ENCODE measurements at regions not wholly inside any gene's neighbourhood (a gene's known extent, or its start where the extent isn't known, plus 50 kb on each side); places are given as distances from the start of the nearest gene placed in this dataset.
A peak's percentile ranks its signal among the peaks of the same experiment; 100 is the strongest.

DNA sequence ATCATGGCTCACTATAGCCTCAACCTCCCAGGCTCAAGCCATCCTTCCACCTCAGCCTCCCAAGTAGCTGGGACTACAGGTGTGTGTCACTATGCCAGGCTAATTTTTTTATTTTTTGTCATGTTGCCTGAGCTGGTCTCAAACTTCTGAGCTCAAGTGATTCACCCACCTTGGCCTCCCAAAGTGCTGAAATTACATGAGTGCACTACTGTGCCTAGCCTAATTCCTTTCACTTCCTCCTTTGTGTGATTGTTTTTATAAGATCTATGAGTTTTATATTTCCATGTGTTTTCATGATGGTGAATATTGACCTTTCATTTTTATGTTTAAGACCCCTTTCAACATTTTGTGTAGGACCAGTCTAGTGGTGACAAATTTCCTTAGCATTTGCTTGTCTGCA lies 55.2 kb upstream of the IL12B start:
- no peak for DNase-seq (ENCODE audit: low spot score)

DNA sequence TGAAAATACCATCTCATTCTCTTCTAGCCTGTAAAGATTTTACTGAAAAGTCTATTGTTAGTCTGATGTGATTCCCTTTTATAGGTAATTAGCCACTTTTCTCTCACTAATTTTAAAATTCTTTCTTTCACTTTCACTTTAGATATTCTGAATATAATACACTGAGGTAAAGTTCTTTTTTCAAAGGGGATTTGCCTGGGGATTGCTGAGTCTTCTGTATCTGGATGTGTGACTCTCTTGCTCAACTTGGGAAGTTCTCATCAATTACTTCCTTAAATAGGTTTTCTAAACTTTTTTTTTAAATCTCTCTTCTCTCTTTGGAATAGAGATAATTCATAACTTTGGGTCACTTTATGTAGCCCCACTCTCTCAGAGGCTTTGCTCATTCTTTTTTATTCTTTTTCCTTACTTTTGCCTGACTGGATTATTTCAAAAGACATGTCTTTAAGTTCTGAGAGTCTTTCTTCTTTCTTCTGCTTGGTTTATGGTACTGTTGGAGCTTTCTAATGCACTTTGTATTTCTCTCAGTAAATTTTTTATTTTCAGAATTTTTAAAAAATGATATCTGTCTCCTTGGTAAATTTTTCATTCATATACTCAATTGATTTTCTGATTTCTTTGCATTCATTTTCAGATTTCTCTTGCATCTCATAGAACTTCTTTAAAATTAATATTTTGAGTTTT lies 55.9 kb upstream of the IL12B start:
- no peak for DNase-seq (ENCODE audit: low spot score)

DNA sequence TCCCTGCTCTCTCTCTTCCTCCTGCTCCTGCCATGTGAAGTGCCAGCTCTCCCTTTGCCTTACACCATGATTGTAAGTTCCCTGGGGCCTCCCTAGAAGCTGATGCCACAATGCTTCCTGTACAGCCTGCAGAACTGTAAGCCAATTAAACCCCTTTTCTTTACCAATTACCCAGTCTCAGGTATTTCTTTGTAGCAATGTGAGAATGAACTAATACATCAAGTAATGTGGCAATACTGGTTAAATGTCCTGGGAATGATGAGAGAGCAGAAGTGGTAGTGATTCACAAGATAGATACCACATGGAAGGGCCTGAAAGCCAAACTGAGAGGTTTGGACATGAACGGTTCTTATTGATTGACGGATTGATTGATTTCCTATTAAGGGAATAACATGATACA lies 62.6 kb upstream of the IL12B start:
- DNase-seq (ENCODE audit: low spot score), result no peak

DNA sequence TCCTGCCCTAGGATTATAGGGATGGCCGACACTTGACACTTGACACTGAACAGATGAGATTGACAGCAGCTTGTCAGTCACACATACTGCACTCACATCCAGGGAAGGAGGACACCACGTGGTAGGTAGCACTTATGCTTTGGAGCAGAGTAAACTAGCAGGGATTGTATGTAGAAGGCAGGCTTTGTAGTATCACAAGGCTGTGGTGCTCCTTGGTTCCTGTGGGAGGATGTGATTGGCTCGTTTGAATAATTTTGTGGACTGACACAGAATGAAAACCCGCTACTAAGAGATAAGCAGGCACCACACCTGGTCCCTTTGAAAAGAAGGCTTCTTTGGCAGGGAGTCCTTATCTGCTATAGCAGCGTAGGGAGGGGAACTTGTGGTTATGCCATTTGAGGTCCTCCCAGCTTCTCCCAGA lies 63.6 kb upstream of the IL12B start:
- no peak for DNase-seq (ENCODE audit: low spot score)

DNA sequence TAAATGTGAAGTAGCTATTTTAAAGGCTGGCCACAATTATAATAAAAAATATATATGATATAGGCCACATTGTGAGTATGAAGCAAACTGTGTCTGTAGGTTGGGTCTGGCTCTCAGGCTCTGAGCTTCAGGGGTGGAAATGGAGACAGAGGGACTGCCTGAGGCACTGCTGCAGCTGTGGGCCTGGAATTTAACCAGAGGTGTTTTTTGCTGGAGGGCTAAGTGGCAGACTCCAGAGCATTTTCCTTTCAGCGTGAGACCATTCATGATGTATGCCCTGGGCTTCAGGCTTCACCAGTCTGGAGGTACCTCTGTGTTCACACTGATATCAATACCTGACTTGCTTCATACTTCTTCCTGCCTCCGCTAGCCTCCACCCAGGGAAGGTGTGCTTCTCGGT lies 64.9 kb upstream of the IL12B start:
- DNase-seq (ENCODE audit: low spot score), result no peak

DNA sequence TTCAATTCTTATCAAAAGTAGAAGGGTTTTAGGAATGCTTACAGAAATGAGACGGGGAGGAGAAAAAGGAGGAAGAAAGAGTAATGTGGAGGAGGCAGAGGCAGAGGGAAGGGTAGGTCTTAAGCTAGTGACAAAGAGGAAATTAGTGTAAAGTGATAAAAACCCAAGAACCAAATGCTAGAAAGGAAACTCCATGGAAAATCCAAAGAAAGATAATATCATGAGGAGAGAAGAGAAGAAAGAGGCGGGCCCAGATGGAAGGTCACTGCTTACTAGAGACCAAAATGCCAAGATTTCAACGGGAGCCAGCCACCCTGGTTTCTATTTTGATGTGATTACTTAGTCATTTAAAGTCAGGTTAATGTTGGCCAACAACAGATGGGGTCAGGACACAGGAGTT lies 68.6 kb upstream of the IL12B start:
- DNase-seq (ENCODE audit: low spot score), result no peak

DNA sequence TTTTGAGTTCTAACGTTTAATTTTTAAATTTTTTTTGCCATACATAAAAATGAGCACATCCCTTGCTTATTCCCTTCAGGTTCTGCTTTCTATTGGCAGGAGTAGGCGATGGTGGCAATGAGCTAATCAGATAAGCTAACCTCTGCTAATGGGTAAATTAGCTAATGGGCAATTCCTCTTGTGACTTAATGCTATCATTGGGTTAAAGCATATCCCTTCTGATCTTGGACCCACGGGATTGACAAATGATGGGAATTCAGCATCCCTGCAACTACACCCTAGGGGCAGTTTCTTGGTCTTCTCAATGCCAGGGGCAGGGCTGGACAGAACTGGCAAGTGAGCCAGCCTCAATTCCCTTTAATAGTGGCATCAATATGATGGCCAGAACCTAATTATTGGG lies 70.2 kb upstream of the IL12B start:
- DNase-seq (ENCODE audit: low spot score), result no peak

DNA sequence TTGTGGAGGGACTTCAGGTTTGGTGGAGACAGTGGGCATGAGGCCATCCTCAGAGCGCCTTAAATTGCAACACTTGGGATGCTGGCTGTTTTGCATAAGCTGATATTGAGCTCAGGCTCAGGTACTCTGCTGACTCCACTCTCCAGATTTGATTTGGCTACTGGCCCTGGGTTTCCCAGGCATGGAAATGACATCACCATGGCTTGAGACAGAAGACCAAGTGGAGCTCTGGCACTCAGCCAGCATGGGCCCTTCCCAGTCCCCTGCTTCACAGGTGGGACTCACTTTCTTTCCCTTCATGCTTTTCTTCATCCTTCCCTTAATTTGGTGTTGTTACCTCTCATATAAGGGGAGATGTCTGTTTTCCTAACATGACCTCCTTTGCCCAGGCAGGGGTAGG lies 72.0 kb upstream of the IL12B start:
- no peak for DNase-seq (ENCODE audit: low spot score)

DNA sequence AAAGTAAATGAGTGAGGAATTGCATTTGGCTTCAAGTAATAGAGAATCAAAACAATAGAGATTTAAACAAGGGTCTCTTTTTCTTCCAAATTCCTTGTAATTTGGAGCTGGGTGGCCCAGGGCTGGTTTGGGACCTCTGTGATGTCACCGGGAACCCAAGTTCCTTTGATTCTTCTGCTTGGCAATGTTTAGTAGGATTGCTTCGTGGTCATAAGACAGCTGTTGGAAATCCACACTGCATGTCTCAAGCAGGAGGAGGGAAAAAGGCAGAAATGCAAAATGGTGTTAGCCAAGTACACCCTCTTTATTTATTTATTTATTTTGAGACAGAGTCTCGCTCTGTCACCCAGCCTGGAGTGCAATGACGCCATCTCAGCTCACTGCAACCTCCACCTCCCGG lies 72.6 kb upstream of the IL12B start:
- no peak for DNase-seq (ENCODE audit: low spot score)

DNA sequence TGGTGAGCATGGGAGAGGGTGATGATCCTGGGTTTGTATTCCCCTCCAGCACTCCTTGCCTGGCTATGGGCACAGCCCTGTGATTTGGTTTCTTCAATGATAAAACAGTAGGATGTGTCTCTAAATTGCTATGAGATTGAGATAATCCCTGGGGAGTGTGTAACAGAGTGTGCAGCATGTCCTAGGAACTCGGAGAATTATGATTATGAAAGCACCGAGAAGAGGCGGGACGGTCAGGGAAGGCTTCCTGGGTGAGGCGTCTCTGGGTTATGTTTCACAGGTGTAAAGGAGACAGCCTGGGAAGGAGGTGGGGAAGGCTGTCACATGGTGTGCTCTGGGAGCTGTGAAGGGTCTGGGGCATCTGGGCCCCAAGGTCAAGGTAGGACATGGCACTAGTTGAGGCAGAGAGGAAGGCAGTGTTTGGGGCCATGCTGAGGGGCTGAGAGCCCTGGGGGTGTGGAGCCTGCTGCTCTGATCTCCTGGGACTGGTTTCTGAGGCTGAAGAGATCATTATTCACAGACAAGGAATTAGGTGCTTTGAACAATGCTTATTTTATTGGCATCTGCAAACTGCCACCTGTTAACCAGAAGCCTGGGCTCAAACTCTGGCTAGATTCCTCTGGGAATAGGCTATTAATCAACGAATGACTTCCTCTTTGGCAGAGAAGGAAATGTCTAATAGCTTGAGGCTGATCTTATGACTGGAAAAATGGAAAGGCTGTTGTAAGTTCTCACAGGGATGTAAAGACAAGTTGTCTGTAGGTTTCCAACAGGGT lies 73.8 kb upstream of the IL12B start:
- no peak for DNase-seq (ENCODE audit: low spot score)

DNA sequence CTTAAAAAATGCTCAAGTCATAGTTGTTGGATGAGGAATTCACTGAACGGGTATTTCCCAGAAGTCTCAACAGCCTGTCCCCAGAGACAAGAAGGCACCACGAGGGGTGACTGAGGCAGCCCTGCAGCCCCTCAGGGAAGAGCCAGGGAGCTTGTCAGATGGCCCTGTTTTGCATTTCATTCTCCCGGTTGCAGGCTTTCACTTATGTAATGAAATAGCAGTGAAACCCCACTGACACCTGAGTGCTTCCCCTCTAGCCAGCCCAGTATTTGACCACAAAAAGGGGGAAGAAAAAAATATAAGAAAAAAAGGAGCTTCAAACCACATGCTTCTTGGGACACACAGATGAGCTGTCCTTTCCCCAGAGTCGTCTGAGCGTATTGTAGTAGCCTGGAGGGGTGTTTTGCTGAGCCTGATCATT lies 75.3 kb upstream of the IL12B start:
- no peak for DNase-seq (ENCODE audit: low spot score)

DNA sequence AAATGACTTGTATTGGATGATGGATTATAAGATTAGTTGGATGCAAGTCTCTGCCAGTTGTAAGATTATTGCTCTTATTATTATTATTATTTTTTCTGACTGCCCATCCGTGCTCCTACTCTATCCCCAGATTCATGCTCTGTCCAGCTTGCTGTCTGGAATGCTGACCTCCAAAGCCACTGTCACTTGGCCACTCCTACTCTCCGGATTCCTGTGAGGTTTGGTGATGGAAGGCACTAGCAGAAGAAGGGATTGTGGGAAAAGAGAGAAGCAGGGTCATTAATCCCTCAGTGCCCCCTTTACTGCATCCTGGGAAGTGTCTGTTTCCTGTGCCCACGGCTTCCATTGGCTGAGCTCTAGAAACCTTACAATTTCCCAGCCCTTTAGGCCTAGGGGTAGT lies 76.3 kb upstream of the IL12B start:
- no peak for DNase-seq (ENCODE audit: low spot score)

DNA sequence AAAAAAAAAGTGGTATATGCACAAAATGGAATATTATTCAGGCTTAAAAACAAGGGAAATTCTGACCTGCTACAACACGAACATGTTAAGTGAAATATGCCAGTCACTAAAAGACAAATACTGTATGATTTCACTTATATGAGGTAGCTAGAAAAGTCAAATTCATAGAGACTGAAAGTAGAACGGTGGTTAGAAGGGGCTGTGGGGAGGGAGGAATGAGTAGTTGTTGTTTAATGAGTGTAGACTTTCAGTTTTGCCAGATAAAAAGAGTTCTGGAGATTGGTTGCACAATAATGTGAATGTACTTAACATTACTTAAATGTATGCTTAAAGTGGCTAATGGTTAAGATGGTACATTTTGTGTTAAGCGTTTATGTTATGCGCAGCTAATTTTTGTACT lies 79.5 kb upstream of the IL12B start:
- DNase-seq (ENCODE audit: low spot score), result no peak

DNA sequence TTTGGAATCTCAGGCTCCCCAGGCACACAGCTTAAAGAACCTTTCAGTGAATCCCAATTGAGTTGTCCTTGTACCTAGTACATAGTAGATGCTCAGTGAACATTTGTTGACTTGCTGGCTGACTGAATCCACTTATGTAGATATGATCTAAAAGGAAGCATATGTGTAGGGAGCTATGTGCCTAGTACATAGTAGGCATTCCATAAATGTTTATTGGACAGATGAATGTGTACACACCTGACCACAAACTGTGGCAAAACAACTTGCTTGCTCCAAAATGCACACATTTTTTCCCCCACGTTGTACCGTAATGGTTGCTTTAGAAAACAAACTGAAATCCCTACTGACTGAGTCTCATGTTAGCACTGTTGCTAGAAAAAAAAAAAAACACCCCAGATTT lies 80.2 kb upstream of the IL12B start:
- DNase-seq (ENCODE audit: low spot score), result no peak

DNA sequence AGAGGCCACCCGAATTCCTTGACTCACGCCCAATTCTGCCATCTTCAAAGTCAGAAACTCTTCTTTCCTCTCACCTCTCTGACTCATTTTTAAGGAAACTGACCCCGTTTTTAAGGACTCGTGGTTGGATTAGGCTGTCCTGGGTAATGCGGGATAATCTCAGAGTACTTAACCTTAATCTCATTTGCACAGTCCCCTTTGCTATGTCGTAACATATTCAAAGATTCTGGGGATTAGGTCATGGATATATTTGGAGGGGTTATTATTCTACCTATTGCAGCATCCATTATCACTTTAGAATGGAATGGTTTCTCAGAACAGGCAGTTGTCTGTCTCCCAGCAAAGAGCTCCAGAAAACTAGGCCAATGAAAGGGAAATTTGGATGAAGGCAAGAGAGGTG lies 80.8 kb upstream of the IL12B start:
- DNase-seq (ENCODE audit: low spot score), result no peak

DNA sequence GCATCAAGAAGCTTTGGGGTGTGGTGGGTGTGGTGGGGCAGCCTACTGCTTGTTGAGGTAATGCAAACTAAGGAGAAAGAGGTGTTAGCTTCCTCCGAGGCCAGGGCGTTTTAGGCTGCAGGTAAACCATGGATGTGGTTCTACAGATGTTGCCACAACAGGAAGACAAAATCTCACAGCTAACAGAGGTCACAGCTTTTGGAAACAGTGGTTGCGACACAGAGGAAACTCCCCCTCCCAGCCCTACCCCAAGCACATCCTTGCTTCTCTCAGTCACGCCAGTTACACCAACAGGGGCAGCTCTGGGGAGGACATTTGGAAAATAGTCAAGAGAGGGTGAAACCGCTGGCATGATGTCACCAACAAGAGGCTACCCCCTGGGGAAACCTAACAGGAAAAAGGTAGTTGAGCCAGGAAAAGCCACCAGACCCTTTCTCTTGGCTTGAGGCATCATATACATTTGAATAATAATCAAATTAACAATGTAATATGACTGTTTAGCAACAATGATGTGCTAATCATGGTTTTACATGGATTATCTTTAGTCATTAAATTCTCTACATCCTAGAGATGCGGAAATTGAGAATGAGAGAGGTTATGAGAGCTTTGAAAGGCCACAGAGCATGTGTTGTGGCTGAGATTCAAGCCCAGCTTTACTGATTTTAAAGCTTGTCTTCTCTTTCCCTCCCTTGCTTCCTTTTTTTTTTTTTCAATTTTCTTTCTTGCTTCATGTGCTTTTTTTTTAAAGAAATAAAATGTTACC lies 82.2 kb upstream of the IL12B start:
- no peak for DNase-seq (ENCODE audit: low spot score)

DNA sequence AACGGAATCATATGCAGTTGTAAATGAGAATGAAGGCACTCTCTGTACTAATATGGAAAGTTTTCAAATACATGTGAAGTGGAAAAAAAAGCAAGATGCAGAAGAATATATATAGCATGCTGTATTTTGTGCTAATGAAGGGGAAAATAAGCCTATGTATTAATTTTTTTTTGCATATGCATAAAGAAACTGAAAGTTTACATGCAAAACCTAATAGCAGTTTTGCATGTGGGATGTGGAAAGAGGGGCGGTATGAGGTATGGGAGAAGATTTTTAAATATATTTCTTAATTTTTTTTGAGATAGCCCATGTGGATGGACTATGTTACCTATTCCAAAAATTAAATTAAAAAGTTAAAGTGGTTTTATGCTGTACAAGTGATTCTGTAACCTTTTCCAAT lies 83.7 kb upstream of the IL12B start:
- no peak for DNase-seq (ENCODE audit: low spot score)

DNA sequence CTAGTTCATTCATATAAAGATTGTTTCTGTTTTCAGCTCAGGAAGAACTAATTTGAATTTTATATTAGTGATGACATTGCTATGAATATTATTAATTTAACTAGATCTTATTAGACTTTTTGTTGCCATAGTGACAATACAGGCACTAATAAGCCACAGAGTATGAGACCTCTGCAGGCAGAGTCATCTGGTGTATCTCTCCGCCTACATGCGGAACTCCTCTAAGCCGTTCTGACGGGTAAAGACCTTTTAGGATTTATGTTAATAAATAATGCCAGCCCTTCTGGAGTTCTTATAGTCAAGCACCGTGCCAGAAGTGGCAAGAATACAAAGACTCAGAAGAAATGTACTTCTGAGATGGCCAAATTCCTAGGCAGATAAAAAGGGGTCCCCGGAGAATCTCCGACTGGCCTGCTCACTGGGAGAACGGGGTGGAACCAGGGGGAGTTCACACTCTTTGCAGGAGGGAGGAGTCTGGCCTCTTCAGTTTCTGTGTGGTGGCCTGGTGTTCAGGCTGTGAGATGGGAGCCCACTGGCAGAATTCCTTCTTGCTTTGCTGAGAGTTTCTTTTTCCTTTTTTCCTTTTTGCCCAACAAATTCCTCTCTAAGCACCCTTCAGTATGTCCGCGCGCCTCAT lies 85.1 kb upstream of the IL12B start:
- DNase-seq (ENCODE audit: low spot score), result no peak

DNA sequence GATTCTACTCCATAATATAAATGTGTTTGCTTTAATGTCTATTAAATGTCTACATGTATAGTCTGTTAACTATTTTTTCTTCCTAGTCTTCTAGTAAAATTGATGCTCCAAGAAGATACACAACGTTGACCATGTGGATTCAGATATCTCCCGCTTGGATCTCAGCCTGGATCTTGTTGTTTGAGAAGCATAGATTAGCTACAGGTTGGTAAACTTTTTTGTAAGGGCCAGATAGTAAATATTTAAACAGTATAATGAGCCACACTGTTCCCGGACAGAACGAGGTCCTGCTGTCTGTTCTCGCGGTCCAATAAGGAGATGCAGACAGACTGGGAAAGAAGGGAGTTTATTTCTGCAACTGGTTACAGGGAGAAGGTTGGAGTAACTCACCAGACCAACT lies 86.2 kb upstream of the IL12B start:
- DNase-seq (ENCODE audit: low spot score), result no peak

DNA sequence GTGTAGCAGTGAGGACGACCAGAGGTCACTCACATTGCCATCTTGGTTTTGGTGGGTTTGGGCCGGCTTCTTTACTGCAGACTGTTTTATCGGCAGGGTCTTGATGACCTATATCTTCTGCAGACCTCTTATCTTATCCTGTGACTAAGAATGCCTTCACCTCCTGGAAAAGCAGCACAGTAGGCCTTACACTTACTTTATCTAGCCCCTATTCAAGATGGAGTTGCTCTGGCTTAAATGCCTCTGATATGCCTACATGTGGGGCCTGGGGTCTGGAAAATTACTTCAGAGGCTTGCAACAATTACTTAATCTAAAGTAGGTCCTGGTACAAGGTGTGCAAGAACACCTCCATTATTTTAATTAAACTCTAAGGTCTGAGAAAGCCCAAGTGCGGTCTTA lies 86.9 kb upstream of the IL12B start:
- DNase-seq (ENCODE audit: low spot score), result no peak

DNA sequence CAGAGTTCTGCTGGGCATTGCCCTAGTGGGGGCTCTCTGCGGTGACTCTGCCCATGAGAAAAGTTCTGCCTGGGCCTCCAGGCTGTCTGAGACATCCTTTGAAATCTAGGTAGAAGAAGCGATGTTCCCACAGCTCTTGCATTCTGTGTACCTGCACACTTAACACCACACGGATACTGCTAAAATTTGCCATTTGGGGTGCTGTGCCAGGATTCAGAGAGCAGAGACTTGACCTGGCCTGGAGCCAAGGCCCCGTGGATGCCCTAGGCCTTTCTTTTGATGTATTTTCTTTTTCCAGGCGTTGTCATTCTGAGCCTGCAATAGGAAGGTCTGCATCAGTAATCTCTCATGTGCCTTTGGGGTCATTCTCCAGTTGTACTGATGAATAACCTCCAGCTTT lies 89.3 kb upstream of the IL12B start:
- no peak for DNase-seq (ENCODE audit: low spot score)

DNA sequence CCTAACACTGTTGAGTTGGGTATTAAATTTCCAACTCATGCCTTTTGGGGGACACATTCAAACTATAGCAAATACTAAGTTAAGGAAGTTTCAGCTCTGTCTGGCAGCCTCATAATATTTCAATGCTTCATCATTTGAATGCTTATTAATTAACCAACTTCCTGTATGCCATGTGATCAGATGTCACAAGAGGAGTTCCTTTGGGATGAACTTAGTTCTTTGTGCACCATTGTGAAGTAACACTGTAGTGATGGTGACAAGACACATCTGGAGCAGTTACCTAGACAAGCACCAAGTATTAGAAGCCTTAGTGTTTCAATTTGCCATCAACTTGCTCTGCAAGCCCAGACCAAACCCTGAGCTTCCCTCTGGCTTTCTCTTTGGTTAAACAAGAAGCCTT lies 90.7 kb upstream of the IL12B start:
- no peak for DNase-seq (ENCODE audit: low spot score)

DNA sequence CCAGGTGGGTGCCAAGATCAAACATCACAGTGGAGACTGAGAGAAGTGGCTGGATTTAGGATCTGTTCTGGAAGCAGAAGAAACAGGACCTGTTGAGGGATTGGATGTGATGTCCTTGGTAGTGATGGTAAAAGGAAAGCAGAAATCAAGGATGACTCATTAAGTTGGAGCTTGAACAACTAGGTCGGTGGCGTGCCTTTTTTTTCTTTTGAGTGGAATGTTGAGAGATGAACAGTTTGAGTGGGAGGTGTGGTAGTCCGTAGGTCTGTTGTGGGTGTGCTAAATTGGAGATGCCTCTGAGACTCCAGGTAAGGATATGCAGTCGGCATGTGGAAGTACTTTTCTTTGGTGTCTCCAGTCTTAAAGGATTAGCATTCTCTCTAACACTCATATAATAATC lies 92.1 kb upstream of the IL12B start:
- peak; percentile 45 for DNase-seq (ENCODE audit: low spot score)

Measured in AG08396 (cell line).